Calu3 (cell line): ENCODE measurements at regions not wholly inside any gene's neighbourhood (a gene's known extent, or its start where the extent isn't known, plus 50 kb on each side); places are given as distances from the start of the nearest gene placed in this dataset.
"Not testable (repeated sequence)": the region's sequence is repeated elsewhere in the genome, so short reads cannot be mapped to it uniquely, and the experiment has no call there.

Experiments
- BruUV-seq: library from RNA; stranded (reverse); fragments of 400-500 nt; replicated peaks from 2 replicates; lab custom pipeline; 2021; lab: Mats Ljungman, UMichigan
- CTCF ChIA-PET: fragments of 300-600 bp; sonication (Branson Sonifier 250); formaldehyde crosslinking; loops from one replicate; lab custom pipeline; 2022; ENCODE audit warnings: antibody characterized with exemption; lab: Charles Lee
- DNase-seq: peaks from one replicate; pipeline ENCODE4 v3.0.0; 2022
- H3K27ac Mint-ChIP-seq: one replicate; pipeline ENCODE4 v1.8.0; 2022; ENCODE audit warnings: mixed read lengths; ENCODE audit not compliant: unreplicated experiment
- H3K27me3 Mint-ChIP-seq: one replicate; pipeline ENCODE4 v1.8.0; 2022; ENCODE audit warnings: mixed read lengths; ENCODE audit not compliant: unreplicated experiment
- H3K36me3 Mint-ChIP-seq: one replicate; pipeline ENCODE4 v1.8.0; 2022; ENCODE audit warnings: mild to moderate bottlenecking, moderate library complexity, mixed read lengths; ENCODE audit not compliant: insufficient read depth, unreplicated experiment
- H3K4me1 Mint-ChIP-seq: one replicate; pipeline ENCODE4 v1.8.0; 2022; ENCODE audit warnings: mild to moderate bottlenecking, low read depth, mixed read lengths; ENCODE audit not compliant: unreplicated experiment
- H3K4me3 Mint-ChIP-seq: one replicate; pipeline ENCODE4 v1.8.0; 2022; ENCODE audit warnings: mild to moderate bottlenecking, low read depth, moderate library complexity, mixed read lengths; ENCODE audit not compliant: unreplicated experiment
- H3K9me3 Mint-ChIP-seq: one replicate; pipeline ENCODE4 v1.8.0; 2022; ENCODE audit warnings: low read depth, mixed read lengths; ENCODE audit not compliant: unreplicated experiment
- CTCF ChIP-seq: fragments of 200-600 bp; IDR thresholded peaks from one replicate; pipeline ENCODE4 v1.8.0; 2022; ENCODE audit warnings: antibody characterized with exemption; ENCODE audit not compliant: unreplicated experiment
- intact Hi-C: fragments of 100-400 bp; cut with micrococcal nuclease; formaldehyde crosslinking; loops from one replicate; pipeline ENCODE4 v1.10.0; 2022; ENCODE audit not compliant: unreplicated experiment

- TF ChIP-seq CTCF: no peak
- Mint-ChIP-seq H3K27me3 (no peaks in the 10 kb centered on the region), H3K27ac (no peak overlapping the region), H3K4me3 (no peak overlapping the region), H3K36me3 (no peaks in the 10 kb centered on the region), H3K4me1 (no peaks in the 10 kb centered on the region), H3K9me3 (no peaks in the 10 kb centered on the region)
- intact Hi-C loops: no loop called here
- no TSS peak for BruUV-seq
- CTCF ChIA-PET: no interaction called here
- no peak for DNase-seq
Measured at GRCh38 chr11:91997226-91997625, 227.4 kb upstream of the FAT3 start.

GRCh38 chr11:91996526-91996925, 228.1 kb upstream of the FAT3 start:
- no peaks in the 10 kb centered on the region for H3K9me3 Mint-ChIP-seq
- no peak for TF ChIP-seq CTCF
- H3K27ac Mint-ChIP-seq: no peak overlapping the region
- no peak overlapping the region for H3K4me3 Mint-ChIP-seq
- H3K27me3 Mint-ChIP-seq: no peaks in the 10 kb centered on the region
- CTCF ChIA-PET: no interaction called here
- no peak for DNase-seq
- H3K36me3 Mint-ChIP-seq: no peaks in the 10 kb centered on the region
- no TSS peak for BruUV-seq
- H3K4me1 Mint-ChIP-seq: no peaks in the 10 kb centered on the region
- intact Hi-C loops: no loop called here

DNA sequence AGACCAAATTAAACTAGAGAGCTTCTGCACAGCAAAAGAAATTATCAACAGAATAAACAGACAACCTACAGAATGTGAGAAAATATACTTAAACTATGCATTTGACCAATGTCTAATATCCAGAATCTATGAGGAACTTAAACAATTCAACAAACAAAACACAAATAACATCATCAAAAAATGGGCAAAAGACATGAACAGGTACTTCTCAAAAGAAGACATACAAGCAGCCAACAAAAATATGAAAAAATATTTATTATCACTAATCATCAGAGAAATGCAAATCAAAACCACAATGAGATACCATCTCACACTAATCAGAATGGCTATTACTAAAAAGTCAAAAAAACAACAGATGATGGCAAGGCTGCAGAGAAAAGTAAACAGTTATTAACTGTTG, 236.2 kb upstream of the FAT3 start:
- CTCF ChIA-PET, BruUV-seq: not testable (repeated sequence)

DNA sequence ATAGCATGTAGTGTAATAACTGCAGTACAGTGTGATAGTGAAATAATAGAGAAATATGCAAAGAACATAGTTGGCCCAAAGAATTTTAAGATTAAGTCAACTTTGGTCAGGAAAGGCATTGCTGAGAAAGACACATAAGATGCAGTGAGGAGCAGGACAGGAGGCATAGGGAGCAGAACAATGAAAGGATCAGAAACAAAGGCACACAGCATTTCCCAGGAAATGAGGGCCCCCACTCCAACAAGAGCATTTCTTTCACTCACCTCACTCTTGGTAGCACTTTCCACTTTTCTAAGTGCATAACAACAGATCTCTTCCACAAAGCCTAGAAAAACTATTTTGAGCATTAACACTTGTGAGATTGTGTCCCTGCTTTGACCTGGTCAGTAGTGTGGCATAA, 238.4 kb upstream of the FAT3 start:
- CTCF ChIA-PET: no interaction called here

More for the DNA sequence above, 236.2 kb upstream of the FAT3 start:
- H3K36me3 Mint-ChIP-seq, H3K9me3 Mint-ChIP-seq, DNase-seq, H3K27ac Mint-ChIP-seq, intact Hi-C loops, H3K4me1 Mint-ChIP-seq, H3K4me3 Mint-ChIP-seq, H3K27me3 Mint-ChIP-seq: not testable (repeated sequence)

More for the DNA sequence above, 238.4 kb upstream of the FAT3 start:
- Mint-ChIP-seq H3K27ac (no peak overlapping the region), H3K4me3 (no peak overlapping the region), H3K27me3 (no peaks in the 10 kb centered on the region), H3K9me3 (peaks cover 4% of the 10 kb centered on the region), H3K36me3 (no peaks in the 10 kb centered on the region), H3K4me1 (no peaks in the 10 kb centered on the region)
- no TSS peak for BruUV-seq
- intact Hi-C loops: no loop called here
- TF ChIP-seq CTCF: no peak
- DNase-seq: no peak
